ENCODE measurements at regions not wholly inside any gene's neighbourhood (a gene's known extent, or its start where the extent isn't known, plus 50 kb on each side); places are given as distances from the start of the nearest gene placed in this dataset.

GRCh38 chr7:118114175-118114574 lies 69.8 kb upstream of the LSM8 start:
- TF ChIP-seq CTCF (conservative IDR thresholded peaks at IDR 0.05 in 1 of 2, IDR thresholded peaks at IDR 0.05 in 1 of 2; ENCODE audit: extremely low read depth in 1 of 2, insufficient read depth in 1 of 2, low read depth in 1 of 2, low read length in 2 of 2), result no peak
- TF ChIP-seq EZH2 (IDR thresholded peaks at IDR 0.05; ENCODE audit: borderline replicate concordance, low read length), result no peak
